IMR-90 (cell line): ENCODE measurements at regions not wholly inside any gene's neighbourhood (a gene's known extent, or its start where the extent isn't known, plus 50 kb on each side); places are given as distances from the start of the nearest gene placed in this dataset.

ENCODE experiments used
- ATAC-seq: fragments of 200-7000 bp; cut with Tn5 transposase; 2 replicates; pipeline ENCODE4 v1.9.1; 2020; ENCODE audit warnings: low read depth, mild to moderate bottlenecking, moderate library complexity
- BruUV-seq: library from RNA; stranded (reverse); fragments of 400-500 nt; replicated peaks from 2 replicates; lab custom pipeline; 2021; lab: Mats Ljungman, UMichigan
- CTCF ChIA-PET: fragments of 300-600 bp; formaldehyde crosslinking; extraction: SDS; loops from one replicate; lab custom pipeline; 2021; ENCODE audit warnings: antibody characterized with exemption; lab: Yijun Ruan, JAX
- POLR2A ChIA-PET: fragments of 300-600 bp; sonication (Branson Sonifier 250); formaldehyde crosslinking; loops from one replicate; lab custom pipeline; 2022; ENCODE audit warnings: antibody characterized with exemption; ENCODE audit not compliant: unreplicated experiment; lab: Charles Lee
- DNase-seq: peaks from one replicate; pipeline ENCODE4 v3.0.0; 2013
- H2AFZ ChIP-seq: replicated peaks from 2 replicates; pipeline ENCODE3; 2013; ENCODE audit warnings: low read length, mild to moderate bottlenecking; ENCODE audit not compliant: poor library complexity
- H2AK5ac ChIP-seq: 2 replicates; pipeline ENCODE4 v1.6.1; 2013; ENCODE audit warnings: low read depth, low read length, inconsistent platforms
- H2AK9ac ChIP-seq: replicated peaks from 2 replicates; pipeline ENCODE3; 2013; ENCODE audit warnings: mild to moderate bottlenecking, low read depth, low read length, moderate library complexity; ENCODE audit not compliant: poor library complexity
- H2BK120ac ChIP-seq: 2 replicates; pipeline ENCODE4 v1.6.1; 2013; ENCODE audit warnings: low read depth, low read length, inconsistent platforms
- H2BK15ac ChIP-seq: 3 replicates; pipeline ENCODE4 v1.6.1; 2013; ENCODE audit warnings: low read depth, low read length, inconsistent platforms
- H2BK20ac ChIP-seq: 2 replicates; pipeline ENCODE4 v1.6.1; 2013; ENCODE audit warnings: low read depth, mild to moderate bottlenecking, inconsistent platforms, low read length, moderate library complexity
- H2BK5ac ChIP-seq: 2 replicates; pipeline ENCODE4 v1.6.1; 2013; ENCODE audit warnings: mild to moderate bottlenecking, low read depth, low read length, inconsistent platforms; ENCODE audit not compliant: poor library complexity, severe bottlenecking
- H3K14ac ChIP-seq: replicated peaks from 2 replicates; pipeline ENCODE4 v1.6.1; 2013; ENCODE audit warnings: low read depth, low read length, inconsistent platforms
- H3K18ac ChIP-seq: 2 replicates; pipeline ENCODE4 v1.6.1; 2013; ENCODE audit warnings: low read depth, low read length, control low read depth
- H3K23ac ChIP-seq: 2 replicates; pipeline ENCODE4 v1.6.1; 2013; ENCODE audit warnings: low read depth, low read length, inconsistent platforms
- H3K27ac ChIP-seq: 2 replicates; pipeline ENCODE4 v1.5.1; 2013; ENCODE audit warnings: mild to moderate bottlenecking, control low read depth, low read length; ENCODE audit not compliant: insufficient read depth
- H3K27me3 ChIP-seq: 2 replicates; pipeline ENCODE4 v1.6.1; 2013; ENCODE audit warnings: low read length; ENCODE audit not compliant: control insufficient read depth, insufficient read depth
- H3K36me3 ChIP-seq: 2 replicates; pipeline ENCODE4 v1.6.1; 2013; ENCODE audit warnings: low read length, mixed read lengths; ENCODE audit not compliant: control insufficient read depth, insufficient read depth
- H3K4ac ChIP-seq: 2 replicates; pipeline ENCODE4 v1.6.1; 2013; ENCODE audit warnings: low read depth, low read length, inconsistent platforms
- H3K4me1 ChIP-seq: 2 replicates; pipeline ENCODE4 v1.6.1; 2013; ENCODE audit warnings: low read length, mixed read lengths; ENCODE audit not compliant: control insufficient read depth, insufficient read depth
- H3K4me2 ChIP-seq: 2 replicates; pipeline ENCODE4 v1.6.1; 2013; ENCODE audit warnings: low read depth, mild to moderate bottlenecking, control low read depth, low read length, moderate library complexity
- H3K4me3 ChIP-seq: 2 replicates; pipeline ENCODE4 v1.5.1; 2013; ENCODE audit warnings: low read depth, mild to moderate bottlenecking, control low read depth, low read length, moderate library complexity; ENCODE audit not compliant: insufficient read depth
- H3K56ac ChIP-seq: 2 replicates; pipeline ENCODE4 v1.6.1; 2013; ENCODE audit warnings: low read length, inconsistent platforms; ENCODE audit not compliant: insufficient read depth; ENCODE audit errors: extremely low read depth
- H3K79me1 ChIP-seq, 2 experiments: 2 replicates each; pipeline ENCODE4 v1.6.1; 2013; ENCODE audit warnings: low read length in 2 of 2, inconsistent platforms in 1 of 2, low read depth in 1 of 2
- H3K9ac ChIP-seq: 2 replicates; pipeline ENCODE4 v1.6.1; 2013; ENCODE audit warnings: low read depth, low read length, control low read depth
- H3K9me1 ChIP-seq: 2 replicates; pipeline ENCODE4 v1.6.1; 2013; ENCODE audit warnings: low read length, inconsistent platforms; ENCODE audit not compliant: insufficient read depth
- H3K9me3 ChIP-seq: 2 replicates; pipeline ENCODE4 v1.6.1; 2013; ENCODE audit warnings: low read length; ENCODE audit not compliant: control insufficient read depth, insufficient read depth
- H4K20me1 ChIP-seq: 2 replicates; pipeline ENCODE4 v1.6.1; 2013; ENCODE audit warnings: low read length, inconsistent platforms; ENCODE audit not compliant: insufficient read depth
- H4K5ac ChIP-seq: 2 replicates; pipeline ENCODE4 v1.6.1; 2013; ENCODE audit warnings: mild to moderate bottlenecking, low read depth, low read length, control low read depth
- H4K8ac ChIP-seq, 2 experiments: 2 replicates each; pipeline ENCODE4 v1.6.1; 2013; ENCODE audit warnings: low read depth in 2 of 2, low read length in 2 of 2, control low read depth in 1 of 2, inconsistent platforms in 1 of 2
- H4K91ac ChIP-seq: 2 replicates; pipeline ENCODE4 v1.6.1; 2013; ENCODE audit warnings: low read depth, low read length, inconsistent platforms; ENCODE audit not compliant: insufficient read depth
- BHLHE40 ChIP-seq: fragments of 150-350 bp; IDR thresholded peaks from 2 replicates; pipeline ENCODE4 v1.6.1; 2016; ENCODE audit warnings: mild to moderate bottlenecking, low read depth, low read length
- CEBPB ChIP-seq: IDR thresholded peaks from 2 replicates; pipeline ENCODE4 v1.6.1; 2012; ENCODE audit warnings: low read depth, low read length, improper control_type of control experiment
- FOS ChIP-seq: fragments of 150-350 bp; IDR thresholded peaks from 2 replicates; pipeline ENCODE4 v1.6.1; 2016; ENCODE audit warnings: low read depth, low read length
- MAZ ChIP-seq: IDR thresholded peaks from 2 replicates; pipeline ENCODE4 v1.6.1; 2012; ENCODE audit warnings: low read depth, mild to moderate bottlenecking, low read length, improper control_type of control experiment, moderate library complexity, borderline replicate concordance
- MXI1 ChIP-seq: IDR thresholded peaks from 2 replicates; pipeline ENCODE4 v1.6.1; 2012; ENCODE audit warnings: low read depth, mild to moderate bottlenecking, low read length, moderate library complexity, borderline replicate concordance
- NFE2L2 ChIP-seq: fragments of 150-350 bp; IDR thresholded peaks from 2 replicates; pipeline ENCODE4 v1.6.1; 2016; ENCODE audit warnings: low read depth, mild to moderate bottlenecking, low read length
- POLR2A ChIP-seq: IDR thresholded peaks from 2 replicates; pipeline ENCODE4 v1.6.1; 2012; ENCODE audit warnings: mild to moderate bottlenecking, low read depth, low read length
- RCOR1 ChIP-seq: IDR thresholded peaks from 2 replicates; pipeline ENCODE4 v1.6.1; 2012; ENCODE audit warnings: mild to moderate bottlenecking, low read length, improper control_type of control experiment; ENCODE audit not compliant: insufficient replicate concordance
- RFX5 ChIP-seq: IDR thresholded peaks from 2 replicates; pipeline ENCODE4 v1.8.0; 2012; ENCODE audit warnings: low read depth, mild to moderate bottlenecking, low read length, moderate library complexity
- SMC3 ChIP-seq: fragments of 150-350 bp; IDR thresholded peaks from 2 replicates; pipeline ENCODE4 v1.6.1; 2016; ENCODE audit warnings: low read depth, mild to moderate bottlenecking, antibody characterized with exemption, low read length, moderate library complexity
- WGBS, 2 experiments: methylation state at CpG; one replicate each; pipeline versions ENCODE4 v1.1.5 to v1.1.7; 2013; ENCODE audit warnings: missing lambda C conversion rate in 2 of 2; ENCODE audit not compliant: insufficient read length in 1 of 2; ENCODE audit errors: extremely low coverage in 2 of 2; 5-methylcytosine and 5-hydroxymethylcytosine counted together
- dilution Hi-C: fragments of 300-500 bp; cut with HindIII; formaldehyde crosslinking; loops from one replicate; pipeline ENCODE4 v1.14.3; 2018; ENCODE audit warnings: low sequenced_read_pairs; ENCODE audit not compliant: unreplicated experiment
- in situ Hi-C: fragments of 300-500 bp; cut with MboI; formaldehyde crosslinking; loops from 3 replicates; pipeline ENCODE4 v1.14.3; 2019; ENCODE audit warnings: low sequenced_read_pairs, inconsistent platforms, mixed read lengths
- intact Hi-C: fragments of 100-400 bp; cut with micrococcal nuclease; formaldehyde crosslinking; loops from 2 replicates; pipeline ENCODE4 v1.10.0; 2022
- TF ChIP-seq, protein P1 (sequence below): fragments of 150-350 bp; IDR thresholded peaks from 2 replicates; pipeline ENCODE4 v1.6.1; 2017; ENCODE audit warnings: mild to moderate bottlenecking, antibody characterized with exemption, low read length, low read depth
- TF ChIP-seq, protein P2 (sequence below): fragments of 150-350 bp; IDR thresholded peaks from 2 replicates; pipeline ENCODE4 v1.6.1; 2016; ENCODE audit warnings: low read depth, mild to moderate bottlenecking, low read length, moderate library complexity, borderline replicate concordance
- TF ChIP-seq, protein P3 (sequence below): conservative IDR thresholded peaks from 2 replicates; pipeline ENCODE4 v1.5.1; 2012; ENCODE audit warnings: mild to moderate bottlenecking, low read depth, low read length, improper control_type of control experiment

DNA sequence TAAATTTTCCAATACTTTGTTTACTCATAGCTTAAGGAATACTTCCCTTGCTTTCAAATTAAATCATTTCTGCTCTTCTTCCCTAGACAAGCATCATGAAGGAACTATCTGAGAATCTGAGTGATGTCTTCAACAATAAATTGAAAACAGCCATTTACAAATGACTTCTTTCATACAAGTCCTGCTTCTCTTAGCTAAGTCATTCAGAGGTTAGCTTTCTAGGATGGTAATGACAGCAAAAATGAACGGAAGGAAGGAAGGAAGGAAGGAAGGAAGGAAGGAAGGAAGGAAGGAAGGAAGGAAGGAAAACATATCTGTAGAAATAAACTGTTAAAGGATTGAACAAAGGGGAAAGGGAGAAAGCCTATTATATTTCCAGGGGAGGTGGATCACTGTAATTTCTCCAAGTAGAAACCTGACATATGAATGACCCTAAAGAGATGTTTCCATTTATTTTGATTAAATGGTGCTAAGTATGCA, 335.0 kb upstream of the KYNU start:
- Histone ChIP-seq H2AFZ (no peak overlapping the region), H3K4me2 (no peak overlapping the region), H3K56ac (no peak overlapping the region), H3K27ac (no peak overlapping the region), H2BK120ac (no peak overlapping the region), H3K4ac (no peak overlapping the region), H2AK5ac (no peak overlapping the region), H3K27me3 (no peaks in the 10 kb centered on the region), H4K8ac (no peak overlapping the region), H3K9me1 (no peaks in the 10 kb centered on the region), H3K4me1 (no peaks in the 10 kb centered on the region), H4K20me1 (no peaks in the 10 kb centered on the region), H3K9ac (no peak overlapping the region), H3K9me3 (no peaks in the 10 kb centered on the region), H4K91ac (no peak overlapping the region), H2BK5ac (no peak overlapping the region), H3K23ac (no peak overlapping the region), H3K4me3 (no peak overlapping the region), H4K5ac (no peak overlapping the region), H3K18ac (no peak overlapping the region), H3K36me3 (no peaks in the 10 kb centered on the region), H2BK15ac (no peak overlapping the region), H3K14ac (no peak overlapping the region), H2AK9ac (no peak overlapping the region), H2BK20ac (no peak overlapping the region), H3K79me1 (no peaks in the 10 kb centered on the region)
- intact Hi-C loops = no loop called here
- DNase-seq (no peak), ATAC-seq (no peak)
- POLR2A ChIA-PET = no interaction called here
- BruUV-seq = no TSS peak
- in situ Hi-C loops = no loop called here
- CTCF ChIA-PET = interaction anchor here (0.6 kb wide), 1 partner anchor 89 kb away, joined by 3 read pairs; no protein-coding TSS in a partner anchor
- 40% methylated on average over 1 of the region's 1 CpG; no CpG with 5 or more reads in 1 of the 2 experiments for WGBS, 2 experiments
- dilution Hi-C loops = no loop called here
- TF ChIP-seq RFX5 = no peak
- no peak for TF ChIP-seq RCOR1
- TF ChIP-seq, protein P1, sequence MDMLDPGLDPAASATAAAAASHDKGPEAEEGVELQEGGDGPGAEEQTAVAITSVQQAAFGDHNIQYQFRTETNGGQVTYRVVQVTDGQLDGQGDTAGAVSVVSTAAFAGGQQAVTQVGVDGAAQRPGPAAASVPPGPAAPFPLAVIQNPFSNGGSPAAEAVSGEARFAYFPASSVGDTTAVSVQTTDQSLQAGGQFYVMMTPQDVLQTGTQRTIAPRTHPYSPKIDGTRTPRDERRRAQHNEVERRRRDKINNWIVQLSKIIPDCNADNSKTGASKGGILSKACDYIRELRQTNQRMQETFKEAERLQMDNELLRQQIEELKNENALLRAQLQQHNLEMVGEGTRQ = no peak
- no peak for TF ChIP-seq CEBPB
- TF ChIP-seq FOS = no peak
- no peak for TF ChIP-seq POLR2A
- no peak for TF ChIP-seq SMC3
- TF ChIP-seq MXI1 = no peak
- TF ChIP-seq, protein P2, sequence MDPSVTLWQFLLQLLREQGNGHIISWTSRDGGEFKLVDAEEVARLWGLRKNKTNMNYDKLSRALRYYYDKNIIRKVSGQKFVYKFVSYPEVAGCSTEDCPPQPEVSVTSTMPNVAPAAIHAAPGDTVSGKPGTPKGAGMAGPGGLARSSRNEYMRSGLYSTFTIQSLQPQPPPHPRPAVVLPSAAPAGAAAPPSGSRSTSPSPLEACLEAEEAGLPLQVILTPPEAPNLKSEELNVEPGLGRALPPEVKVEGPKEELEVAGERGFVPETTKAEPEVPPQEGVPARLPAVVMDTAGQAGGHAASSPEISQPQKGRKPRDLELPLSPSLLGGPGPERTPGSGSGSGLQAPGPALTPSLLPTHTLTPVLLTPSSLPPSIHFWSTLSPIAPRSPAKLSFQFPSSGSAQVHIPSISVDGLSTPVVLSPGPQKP = no peak
- TF ChIP-seq NFE2L2 = no peak
- TF ChIP-seq, protein P3, sequence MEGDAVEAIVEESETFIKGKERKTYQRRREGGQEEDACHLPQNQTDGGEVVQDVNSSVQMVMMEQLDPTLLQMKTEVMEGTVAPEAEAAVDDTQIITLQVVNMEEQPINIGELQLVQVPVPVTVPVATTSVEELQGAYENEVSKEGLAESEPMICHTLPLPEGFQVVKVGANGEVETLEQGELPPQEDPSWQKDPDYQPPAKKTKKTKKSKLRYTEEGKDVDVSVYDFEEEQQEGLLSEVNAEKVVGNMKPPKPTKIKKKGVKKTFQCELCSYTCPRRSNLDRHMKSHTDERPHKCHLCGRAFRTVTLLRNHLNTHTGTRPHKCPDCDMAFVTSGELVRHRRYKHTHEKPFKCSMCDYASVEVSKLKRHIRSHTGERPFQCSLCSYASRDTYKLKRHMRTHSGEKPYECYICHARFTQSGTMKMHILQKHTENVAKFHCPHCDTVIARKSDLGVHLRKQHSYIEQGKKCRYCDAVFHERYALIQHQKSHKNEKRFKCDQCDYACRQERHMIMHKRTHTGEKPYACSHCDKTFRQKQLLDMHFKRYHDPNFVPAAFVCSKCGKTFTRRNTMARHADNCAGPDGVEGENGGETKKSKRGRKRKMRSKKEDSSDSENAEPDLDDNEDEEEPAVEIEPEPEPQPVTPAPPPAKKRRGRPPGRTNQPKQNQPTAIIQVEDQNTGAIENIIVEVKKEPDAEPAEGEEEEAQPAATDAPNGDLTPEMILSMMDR = no peak
- no peak for TF ChIP-seq MAZ
- TF ChIP-seq BHLHE40 = no peak
